NCI-H524 (cell line): ENCODE measurements at regions not wholly inside any gene's neighbourhood (a gene's known extent, or its start where the extent isn't known, plus 50 kb on each side); places are given as distances from the start of the nearest gene placed in this dataset.

ENCODE experiments used
- DNase-seq, 2 experiments: peaks; one replicate each; lab custom pipeline; 2025; lab: John Stamatoyannopoulos, UW

GRCh38 chr9:105912863-105913516 is 218.6 kb downstream of the TMEM38B start:
- no peak for DNase-seq

- no peak for DNase-seq
Measured at GRCh38 chr9:105921057-105921726, 226.9 kb downstream of the TMEM38B start.

GRCh38 chr9:105928416-105928815 is 234.1 kb downstream of the TMEM38B start:
- no peak for DNase-seq

- DNase-seq = no peak
Measured at GRCh38 chr9:105930011-105930627, 235.8 kb downstream of the TMEM38B start.

DNA sequence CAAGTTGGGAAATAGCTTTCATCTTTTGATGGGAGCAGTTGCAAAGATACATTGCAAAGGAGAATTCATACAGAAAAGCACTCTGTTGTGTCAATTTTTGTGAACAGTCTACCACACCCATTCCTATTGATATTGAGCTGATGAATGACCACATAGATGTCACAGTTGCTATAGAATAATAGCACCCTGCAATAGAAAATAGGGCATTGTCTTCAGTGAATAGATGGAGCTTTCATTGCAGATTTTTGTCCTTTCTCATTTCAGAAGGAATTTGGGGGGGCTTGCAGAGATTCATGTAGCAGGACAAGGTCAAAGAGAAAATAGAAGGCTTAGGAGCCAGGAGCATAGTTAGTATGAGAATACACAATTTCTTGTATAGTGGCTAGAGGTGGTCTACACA is 237.9 kb downstream of the TMEM38B start:
- DNase-seq = no peak

DNA sequence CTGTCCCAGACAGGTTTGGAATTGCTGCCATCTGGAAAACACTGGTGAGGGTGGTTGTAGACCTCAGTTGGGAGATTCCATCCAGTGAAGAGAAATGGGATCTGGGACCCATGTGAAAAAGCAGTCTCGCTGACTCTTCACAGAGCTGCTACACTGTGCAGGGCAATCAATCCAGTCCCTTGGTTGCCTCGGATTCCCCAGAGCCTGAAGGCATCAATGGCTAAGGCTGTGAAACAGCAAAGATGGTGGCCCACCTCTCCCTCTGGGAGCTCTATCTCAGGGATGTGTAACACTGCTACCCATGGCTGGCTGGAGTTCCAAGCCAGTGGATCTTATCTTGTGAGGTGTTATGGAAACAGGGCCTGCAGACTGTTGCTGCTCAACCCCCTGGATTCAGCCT is 256.1 kb downstream of the TMEM38B start:
- DNase-seq = no peak

- no peak for DNase-seq
Measured at GRCh38 chr9:105950894-105951293, 256.6 kb downstream of the TMEM38B start.

GRCh38 chr9:105954517-105954916 is 260.2 kb downstream of the TMEM38B start:
- no peak for DNase-seq

GRCh38 chr9:105957830-105958229 is 263.5 kb downstream of the TMEM38B start:
- DNase-seq = no peak

DNA sequence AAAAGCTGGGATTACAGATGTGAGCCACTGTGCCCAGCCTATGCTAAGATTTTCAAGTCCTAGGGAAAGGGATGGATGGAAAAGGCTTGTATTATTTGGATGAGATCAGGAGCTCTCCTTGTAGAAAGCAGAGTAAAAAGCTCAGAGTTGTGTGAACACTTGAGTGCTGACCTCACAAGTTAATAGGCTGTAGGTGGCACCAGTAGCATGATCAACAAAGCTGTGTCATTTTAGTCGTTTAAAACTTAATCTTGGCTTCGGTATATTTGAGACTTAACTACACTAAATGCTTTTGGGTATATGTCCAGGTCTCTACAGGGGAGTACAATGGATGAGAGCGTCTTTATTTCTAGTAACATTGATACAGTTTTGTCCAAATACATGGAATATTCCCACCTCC is 264.2 kb downstream of the TMEM38B start:
- DNase-seq = no peak

DNA sequence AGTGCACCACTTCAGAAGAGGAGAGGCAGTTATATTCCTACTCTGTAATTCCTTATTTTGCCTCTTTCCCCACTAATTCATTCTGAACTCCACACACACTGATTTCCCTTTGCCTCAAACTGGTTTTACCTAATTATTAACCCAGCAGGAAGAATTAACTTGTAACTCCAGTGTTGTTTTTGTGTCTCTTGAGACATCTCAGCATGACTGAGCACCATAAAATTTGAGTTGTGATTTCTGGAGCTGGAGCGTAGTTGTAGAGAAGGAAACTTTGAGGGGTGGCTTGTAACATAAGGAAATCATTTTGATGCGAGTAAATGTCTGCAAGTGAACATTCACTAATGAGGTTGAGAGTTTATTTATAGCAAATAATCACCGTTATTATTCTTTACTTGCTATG is 265.2 kb downstream of the TMEM38B start:
- no peak for DNase-seq

GRCh38 chr9:105963343-105964099 is 269.2 kb downstream of the TMEM38B start:
- no peak for DNase-seq

- DNase-seq = no peak
Measured at GRCh38 chr9:105964156-105964555, 269.8 kb downstream of the TMEM38B start.

- no peak for DNase-seq
Measured at GRCh38 chr9:105966834-105967233, 272.5 kb downstream of the TMEM38B start.

DNA sequence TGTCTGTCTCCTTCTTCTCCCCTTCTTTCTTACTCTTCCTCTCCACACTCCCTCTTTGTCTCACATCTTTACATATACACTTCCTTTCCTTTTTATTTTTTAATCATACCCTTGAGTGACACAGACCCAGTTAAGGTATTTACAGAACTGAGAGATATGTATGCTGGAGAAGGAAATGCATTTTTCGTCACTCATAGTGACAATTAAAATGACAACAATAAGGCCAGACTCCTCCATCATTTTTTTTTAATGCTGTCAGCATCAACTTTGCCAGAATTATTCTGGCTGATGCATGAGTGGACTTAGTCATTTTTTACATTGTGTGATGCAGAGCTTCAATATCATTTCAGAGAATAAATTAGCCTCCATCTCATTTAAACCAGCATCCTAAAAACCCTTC is 272.9 kb downstream of the TMEM38B start:
- DNase-seq = no peak

GRCh38 chr9:105967797-105968196 is 273.5 kb downstream of the TMEM38B start:
- no peak for DNase-seq

DNA sequence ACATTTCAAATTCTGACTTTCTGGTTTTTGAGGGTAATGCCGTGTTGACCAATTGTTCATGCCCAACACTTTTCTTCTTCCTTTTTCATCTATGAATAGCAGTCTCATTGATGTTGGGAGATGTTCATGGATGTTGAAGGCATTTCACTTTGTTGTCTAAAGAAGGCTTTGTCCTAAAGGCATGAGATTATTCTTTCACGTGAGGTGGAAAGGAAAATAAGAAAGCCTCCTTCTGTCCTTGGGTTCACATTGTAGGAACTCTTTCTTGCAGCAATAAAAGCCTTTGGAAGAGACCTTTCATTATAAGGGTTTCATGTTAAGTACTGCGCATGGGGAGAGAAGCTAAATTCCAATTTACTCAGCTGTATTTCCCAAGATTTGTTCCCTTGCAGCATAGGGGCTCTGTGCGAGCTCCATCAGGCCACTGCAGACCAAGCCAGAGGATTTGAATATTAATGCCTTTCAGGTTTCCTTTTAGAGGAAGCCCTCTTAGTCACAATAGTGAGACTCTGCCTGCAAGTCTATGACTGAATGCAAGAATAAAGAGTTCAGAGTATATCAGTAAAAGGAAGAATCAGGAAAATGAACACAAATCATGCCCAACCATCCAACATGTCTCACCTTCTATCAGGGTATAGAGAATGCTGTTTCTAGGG is 274.6 kb downstream of the TMEM38B start:
- no peak for DNase-seq

- DNase-seq = no peak
Measured at GRCh38 chr9:105969636-105970035, 275.3 kb downstream of the TMEM38B start.

- no peak for DNase-seq
Measured at GRCh38 chr9:105971986-105972385, 277.6 kb downstream of the TMEM38B start.

GRCh38 chr9:105972466-105973204 is 278.3 kb downstream of the TMEM38B start:
- no peak for DNase-seq

- DNase-seq = no peak
Measured at GRCh38 chr9:105973951-105974351, 279.6 kb downstream of the TMEM38B start.
